ENCODE measurements at regions not wholly inside any gene's neighbourhood (a gene's known extent, or its start where the extent isn't known, plus 50 kb on each side); places are given as distances from the start of the nearest gene placed in this dataset.
A peak's percentile ranks its signal among the peaks of the same experiment; 100 is the strongest.

DNA sequence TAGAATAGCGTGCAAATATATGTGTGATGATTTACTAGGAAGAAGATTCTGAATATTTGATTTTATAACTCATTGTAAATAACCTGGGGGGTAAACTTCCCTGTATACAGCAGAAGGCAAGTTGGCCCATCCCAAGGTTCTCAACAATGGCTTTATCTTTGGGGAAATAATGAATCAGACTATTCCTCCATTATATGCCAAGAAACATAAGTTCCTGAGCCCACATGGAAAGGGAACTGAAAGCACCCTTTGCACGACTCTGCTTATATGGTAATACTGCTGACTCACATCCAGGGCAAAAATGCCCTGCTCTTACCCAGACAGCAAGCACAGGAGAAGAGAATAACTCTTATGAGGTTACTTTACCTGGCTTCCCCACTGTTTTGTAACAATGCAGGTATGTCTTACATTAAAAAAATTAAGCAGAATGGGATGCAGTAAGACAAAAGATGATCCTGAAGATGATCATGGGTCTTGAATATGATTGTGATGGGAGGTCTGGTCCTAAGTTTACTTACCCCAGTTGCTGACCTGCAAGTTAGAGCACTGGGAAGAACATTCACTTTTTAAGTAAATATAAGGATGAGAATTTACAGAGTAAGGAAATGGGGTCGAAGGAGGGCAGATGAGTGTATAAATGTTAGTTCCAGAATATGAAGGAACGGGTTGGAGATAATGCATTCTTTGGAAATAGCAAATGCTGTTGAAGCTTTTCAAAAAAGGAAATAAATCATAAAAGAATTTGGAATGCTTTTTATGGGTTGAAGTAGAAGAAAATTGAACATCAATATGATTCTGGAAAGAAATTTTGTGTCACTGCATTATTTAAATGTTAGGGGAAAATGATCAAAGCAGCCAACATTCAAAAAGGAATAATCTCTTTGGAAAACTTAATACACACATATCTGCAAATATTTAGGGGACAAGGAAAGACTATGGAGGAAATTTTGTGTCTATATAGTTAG is 428.4 kb upstream of the MPDZ start:
- no peak for DNase-seq

- no peak for DNase-seq
Measured at GRCh38 chr9:13705918-13706317, 426.4 kb upstream of the MPDZ start.

- DNase-seq: no peak
Measured at GRCh38 chr9:13705373-13705772, 425.9 kb upstream of the MPDZ start.

GRCh38 chr9:13690595-13690994 is 411.1 kb upstream of the MPDZ start:
- DNase-seq: no peak

DNA sequence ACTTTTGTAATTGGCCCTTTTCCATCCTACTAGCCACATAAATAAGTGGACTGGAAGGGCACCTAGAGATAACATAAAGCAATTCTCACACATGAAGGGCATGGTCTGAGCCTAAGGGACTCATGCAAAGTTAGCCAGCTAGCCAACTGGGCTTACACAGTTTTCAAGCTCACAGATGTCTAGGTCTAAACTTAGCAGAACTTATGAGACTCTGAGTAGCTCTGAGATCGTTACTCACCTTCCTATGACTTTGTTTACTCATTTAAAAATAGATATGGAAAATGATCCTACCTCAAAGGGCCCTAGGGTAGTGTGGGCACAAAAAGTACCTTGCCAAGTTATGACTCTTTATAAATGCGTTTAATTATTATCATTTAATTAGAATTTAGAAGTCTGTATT is 410.4 kb upstream of the MPDZ start:
- no peak for DNase-seq

DNA sequence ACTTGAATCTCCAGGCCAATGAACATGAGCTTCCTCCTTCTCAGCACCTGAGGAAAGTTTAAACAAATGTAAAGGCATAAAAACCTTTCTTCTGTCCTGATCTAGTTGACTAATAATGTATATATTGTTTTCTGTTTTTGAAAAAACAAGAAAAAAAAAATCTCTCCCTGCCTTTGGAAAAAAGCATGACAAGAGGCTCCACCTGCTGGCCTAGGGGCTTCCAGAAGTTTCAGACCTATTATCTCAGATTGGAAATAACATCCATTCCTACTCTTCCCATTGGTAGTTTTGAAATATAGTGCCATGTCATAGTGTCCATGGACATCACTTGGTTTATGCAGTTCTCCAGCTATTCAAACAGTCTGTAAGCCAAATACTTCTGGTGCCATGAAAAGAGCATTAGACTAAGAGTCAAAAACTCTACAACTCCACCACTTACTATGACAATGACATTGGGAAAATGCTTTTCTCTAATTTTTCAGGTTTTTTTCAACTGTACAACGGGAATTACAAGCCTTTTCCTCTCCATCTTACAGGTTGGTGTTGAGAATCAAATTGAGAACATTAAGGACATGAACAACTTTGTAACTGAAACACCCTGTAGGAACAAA is 409.6 kb upstream of the MPDZ start:
- peak; percentile 9 for DNase-seq

DNA sequence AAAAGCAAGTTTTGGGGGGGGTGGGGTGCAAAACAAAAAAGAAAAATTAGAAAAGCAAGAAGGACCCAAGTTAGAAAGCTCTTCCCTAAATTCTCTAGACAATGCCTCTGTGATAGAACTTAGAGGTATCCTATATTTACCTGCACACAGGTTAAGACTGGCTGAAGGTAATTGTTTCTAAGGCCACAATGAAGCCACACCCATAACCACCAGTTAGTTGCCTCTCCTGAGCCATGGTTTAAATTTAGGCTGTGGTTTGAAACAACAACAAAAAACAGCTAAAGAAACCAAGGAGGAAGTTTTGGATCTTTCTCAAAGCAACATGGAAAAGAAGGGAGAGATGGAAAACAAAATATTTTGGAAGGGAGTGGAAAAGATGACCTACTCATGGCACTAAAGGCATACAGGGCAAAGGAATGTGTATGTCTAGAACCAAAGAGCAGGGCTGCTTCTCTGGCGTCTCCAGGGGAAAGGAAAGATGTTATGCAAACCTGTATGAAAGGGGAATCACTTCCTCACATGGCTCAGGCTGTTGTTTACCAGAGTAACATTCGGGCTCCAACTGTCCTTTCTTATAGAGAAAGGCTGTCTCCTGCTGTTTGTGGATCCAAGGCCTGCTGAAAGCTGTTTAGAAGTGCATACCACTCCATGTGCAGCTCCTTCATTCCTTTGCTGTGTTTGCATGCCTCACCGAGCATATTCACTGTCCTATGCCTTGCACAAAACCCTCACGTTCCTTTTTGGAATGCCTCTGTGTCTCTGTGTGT is 408.9 kb upstream of the MPDZ start:
- no peak for DNase-seq

- DNase-seq: no peak
Measured at GRCh38 chr9:13684656-13685055, 405.2 kb upstream of the MPDZ start.

DNA sequence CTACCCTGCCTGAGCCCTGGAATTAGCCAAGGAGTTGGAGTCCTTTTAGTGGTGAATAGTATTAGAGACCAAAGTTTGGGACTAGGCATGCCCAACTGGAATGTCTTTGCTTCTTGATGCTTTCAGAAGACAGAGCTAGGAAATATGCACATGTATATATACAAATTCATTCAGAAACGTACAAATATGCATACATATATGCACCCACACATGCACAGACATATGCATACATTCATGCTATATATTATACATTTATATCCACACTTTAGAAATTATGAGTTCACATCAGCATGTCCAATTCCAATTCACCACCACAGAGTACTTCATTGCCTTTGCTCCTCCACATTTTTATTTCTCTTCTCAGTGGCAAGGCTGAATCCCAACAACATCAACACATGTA is 398.3 kb upstream of the MPDZ start:
- no peak for DNase-seq

- no peak for DNase-seq
Measured at GRCh38 chr9:13675638-13676000, 396.1 kb upstream of the MPDZ start.

GRCh38 chr9:13674926-13675637 is 395.6 kb upstream of the MPDZ start:
- DNase-seq: no peak

DNA sequence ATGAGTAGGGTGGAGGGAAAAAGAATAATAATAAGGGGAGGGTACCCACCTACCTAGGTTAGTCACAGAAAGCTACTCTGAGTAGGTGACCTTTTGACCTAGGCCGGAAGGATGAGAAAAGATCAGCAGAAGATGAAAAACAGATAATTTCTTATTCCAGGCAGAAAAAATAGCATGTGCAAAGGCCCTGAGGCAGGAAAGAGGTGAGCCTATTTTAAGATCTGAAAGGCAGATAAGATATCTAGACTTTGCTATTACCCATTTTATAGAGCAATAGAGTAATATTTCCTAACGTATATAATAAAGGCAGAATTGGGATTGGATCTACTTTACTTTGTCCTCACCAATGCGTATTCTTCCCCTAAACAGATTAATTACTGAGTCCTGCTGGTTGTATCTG is 393.9 kb upstream of the MPDZ start:
- DNase-seq: no peak

DNA sequence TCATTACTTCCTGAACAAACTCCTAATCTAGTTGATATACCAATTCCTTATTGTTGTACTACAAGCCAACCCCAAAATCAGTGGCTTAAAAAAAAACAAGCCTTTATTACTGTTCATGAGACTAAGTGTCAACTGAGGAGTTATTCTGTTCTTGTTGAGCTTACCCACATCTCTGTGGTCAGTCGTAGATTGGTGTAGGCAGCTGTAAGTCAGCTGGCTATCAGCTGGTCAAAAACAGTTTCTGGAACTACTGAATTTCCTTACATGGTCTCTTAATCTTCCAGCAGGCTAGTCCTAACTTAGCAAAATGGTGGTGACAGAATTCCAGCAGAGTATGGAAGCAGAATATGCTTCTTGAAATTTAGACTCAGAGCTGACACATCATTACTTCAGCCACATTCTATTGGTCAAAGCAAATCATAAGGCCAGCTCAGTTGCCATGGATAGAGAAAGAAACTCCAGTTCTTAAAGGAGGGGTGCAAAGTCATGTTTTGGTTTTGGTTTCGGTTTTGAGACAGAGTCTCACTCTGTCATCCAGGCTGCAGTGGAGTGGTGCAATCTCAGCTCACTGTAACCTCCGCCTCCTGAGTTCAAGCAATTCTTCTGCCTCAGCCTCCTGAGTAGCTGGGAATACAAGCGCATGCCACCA is 386.1 kb upstream of the MPDZ start:
- DNase-seq: no peak

GRCh38 chr9:13661014-13661413 is 381.5 kb upstream of the MPDZ start:
- DNase-seq: no peak

- DNase-seq: no peak
Measured at GRCh38 chr9:13651969-13652663, 372.6 kb upstream of the MPDZ start.

GRCh38 chr9:13651526-13651925 is 372.0 kb upstream of the MPDZ start:
- no peak for DNase-seq

- DNase-seq: no peak
Measured at GRCh38 chr9:13648676-13649075, 369.2 kb upstream of the MPDZ start.

GRCh38 chr9:13648068-13648467 is 368.6 kb upstream of the MPDZ start:
- no peak for DNase-seq

DNA sequence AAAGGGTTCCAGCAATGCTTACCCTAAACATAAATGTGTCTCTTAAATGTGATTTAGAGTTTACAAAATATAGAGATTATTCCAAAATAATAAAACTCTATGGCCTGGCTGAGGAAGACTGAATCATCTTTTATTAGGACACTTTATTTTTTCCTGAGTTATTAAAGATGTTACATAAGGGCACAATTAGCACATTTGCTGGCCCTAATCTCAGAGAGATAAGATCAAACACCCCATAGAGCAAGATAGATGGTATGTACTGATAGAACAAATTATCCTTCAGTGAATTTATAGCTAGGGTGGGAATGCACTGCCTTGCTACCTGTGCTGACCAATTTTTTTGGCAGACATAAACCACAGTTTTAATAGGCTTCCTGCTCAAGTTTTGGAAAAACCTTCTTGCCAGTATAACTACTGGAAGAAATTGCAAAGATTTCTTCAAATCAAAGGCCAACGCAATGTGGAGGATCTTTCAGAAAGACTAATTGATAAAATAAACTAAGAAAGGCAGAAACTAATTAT is 367.1 kb upstream of the MPDZ start:
- no peak for DNase-seq

DNA sequence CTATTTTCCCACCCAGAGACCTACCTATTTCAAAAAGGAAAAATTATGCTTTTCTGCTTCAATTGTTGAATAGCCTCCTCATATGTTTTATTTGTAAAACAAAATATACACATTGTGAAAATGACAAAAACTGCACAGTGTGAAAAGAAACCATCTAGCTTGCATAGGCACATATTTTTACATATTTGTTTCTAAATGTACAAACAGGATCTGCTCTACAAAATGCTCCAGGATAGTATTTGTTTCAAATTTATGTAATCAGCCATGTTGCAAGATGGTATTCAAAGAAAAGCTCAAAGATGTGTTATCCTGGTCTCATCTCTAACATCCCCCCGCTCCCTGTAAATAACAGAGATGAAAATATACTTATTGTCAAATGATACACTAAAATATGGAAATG is 366.1 kb upstream of the MPDZ start:
- DNase-seq: no peak

- no peak for DNase-seq
Measured at GRCh38 chr9:13644675-13645074, 365.2 kb upstream of the MPDZ start.

DNA sequence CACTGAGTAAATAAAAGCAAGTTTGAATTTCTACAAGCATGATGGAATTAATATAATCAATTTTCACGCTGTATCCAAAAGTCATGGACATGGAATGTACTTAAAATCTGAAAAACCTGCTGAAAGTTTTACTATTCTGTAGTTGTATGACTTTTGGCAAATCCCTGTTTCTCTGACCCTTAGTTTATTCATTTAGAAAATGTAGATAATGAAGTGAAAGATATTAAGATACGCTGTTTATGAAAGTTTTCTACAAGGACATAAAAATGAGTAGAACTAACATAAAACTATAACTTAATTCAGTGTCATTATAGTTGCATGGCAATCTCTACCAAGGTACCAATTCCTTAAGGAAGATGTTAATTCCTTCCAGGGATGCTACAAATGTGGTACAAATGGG is 363.2 kb upstream of the MPDZ start:
- DNase-seq: no peak

All from NCI-H748 treated with DMSO at 0.1 percent for 48 hours (cell line).